ENCODE measurements at regions not wholly inside any gene's neighbourhood (a gene's known extent, or its start where the extent isn't known, plus 50 kb on each side); places are given as distances from the start of the nearest gene placed in this dataset.

DNA sequence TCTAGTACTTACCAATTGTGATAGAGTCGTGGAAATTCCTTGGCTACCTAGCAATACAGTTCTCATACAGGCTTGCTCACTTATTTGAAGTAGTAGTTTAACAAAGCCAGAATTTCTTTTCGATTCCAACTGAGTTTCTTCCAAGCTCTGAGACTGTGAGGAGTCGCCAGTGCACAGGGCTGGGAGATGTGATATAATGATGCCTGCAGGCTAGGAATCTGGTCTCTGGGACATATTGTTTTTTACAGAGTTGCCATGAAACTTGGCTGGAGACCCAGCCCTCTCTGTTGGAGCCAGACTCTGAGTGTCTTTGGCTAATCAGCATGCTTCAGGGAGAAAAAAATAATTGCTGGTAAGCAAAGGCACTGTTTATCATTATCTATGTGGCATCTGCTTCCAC is 698.8 kb upstream of the GOT2 start (continued):
- TF ChIP-seq GABPA (IDR thresholded peaks at IDR 0.05 in 1 of 2, conservative IDR thresholded peaks at IDR 0.05 in 1 of 2): no peak
- TF ChIP-seq HNF4G (IDR thresholded peaks at IDR 0.05): no peak
- TF ChIP-seq SP1 (IDR thresholded peaks at IDR 0.05): no peak
- TF ChIP-seq NR2F2 (IDR thresholded peaks at IDR 0.05): no peak
- no peak for TF ChIP-seq MAX (IDR thresholded peaks at IDR 0.05)
- no peak for TF ChIP-seq FOXA1 (IDR thresholded peaks at IDR 0.05)

DNA sequence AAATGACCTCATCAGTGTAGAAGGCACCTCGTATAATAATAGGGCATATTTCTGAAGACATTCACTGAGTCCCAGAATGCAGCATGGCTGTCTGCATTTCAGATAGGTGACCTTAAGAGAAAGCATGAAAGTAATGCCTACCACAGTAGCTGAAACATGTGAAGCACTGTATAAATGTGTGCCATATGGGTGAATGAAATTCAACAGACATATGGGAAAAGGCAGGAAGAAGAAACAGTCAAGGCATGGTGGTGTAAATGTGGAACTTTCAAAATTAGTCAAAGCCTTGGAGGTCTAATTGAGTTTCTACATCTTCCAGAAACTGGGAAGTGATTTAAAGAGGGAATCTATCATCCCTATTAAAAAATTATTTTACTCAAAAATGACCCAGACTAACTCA is 698.2 kb upstream of the GOT2 start:
- 52% methylated on average over 1 of the region's 1 CpG for WGBS
- H3K9ac ChIP-seq (ENCODE audit: low read depth in 1 of 2, low read length in 2 of 2): no peak overlapping the region

DNA sequence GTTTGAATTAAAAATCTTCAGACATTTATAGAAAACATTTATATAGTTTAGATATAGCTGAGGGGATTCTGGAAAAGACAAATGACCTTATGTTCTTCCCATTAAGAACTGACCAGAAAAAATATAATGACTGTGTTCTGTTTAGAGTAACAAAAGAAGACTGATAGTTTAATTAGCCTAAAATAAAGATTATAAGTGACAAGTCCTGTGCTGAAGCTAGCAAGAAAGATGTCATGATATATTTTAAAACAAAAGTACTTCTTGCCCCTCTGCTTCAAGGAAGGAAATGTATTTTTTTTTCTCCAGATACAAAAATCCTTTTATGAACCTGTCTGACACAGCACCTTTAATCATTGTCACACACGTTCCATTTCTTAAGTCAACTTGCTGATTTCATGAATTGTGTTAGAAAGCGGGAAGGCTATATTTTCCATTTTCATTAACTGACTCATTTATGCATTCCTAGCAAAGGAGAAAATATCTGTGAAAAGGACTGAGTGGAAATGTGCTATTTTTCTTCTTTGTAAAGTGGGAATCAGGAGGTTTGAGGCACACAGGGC is 690.7 kb upstream of the GOT2 start:
- H3K9ac ChIP-seq (ENCODE audit: low read depth in 1 of 2, low read length in 2 of 2): no peak overlapping the region
- TF ChIP-seq, protein P1, sequence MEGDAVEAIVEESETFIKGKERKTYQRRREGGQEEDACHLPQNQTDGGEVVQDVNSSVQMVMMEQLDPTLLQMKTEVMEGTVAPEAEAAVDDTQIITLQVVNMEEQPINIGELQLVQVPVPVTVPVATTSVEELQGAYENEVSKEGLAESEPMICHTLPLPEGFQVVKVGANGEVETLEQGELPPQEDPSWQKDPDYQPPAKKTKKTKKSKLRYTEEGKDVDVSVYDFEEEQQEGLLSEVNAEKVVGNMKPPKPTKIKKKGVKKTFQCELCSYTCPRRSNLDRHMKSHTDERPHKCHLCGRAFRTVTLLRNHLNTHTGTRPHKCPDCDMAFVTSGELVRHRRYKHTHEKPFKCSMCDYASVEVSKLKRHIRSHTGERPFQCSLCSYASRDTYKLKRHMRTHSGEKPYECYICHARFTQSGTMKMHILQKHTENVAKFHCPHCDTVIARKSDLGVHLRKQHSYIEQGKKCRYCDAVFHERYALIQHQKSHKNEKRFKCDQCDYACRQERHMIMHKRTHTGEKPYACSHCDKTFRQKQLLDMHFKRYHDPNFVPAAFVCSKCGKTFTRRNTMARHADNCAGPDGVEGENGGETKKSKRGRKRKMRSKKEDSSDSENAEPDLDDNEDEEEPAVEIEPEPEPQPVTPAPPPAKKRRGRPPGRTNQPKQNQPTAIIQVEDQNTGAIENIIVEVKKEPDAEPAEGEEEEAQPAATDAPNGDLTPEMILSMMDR (IDR thresholded peaks at IDR 0.05; ENCODE audit: low read depth, low read length, missing input control): no peak
- TF ChIP-seq SP1 (IDR thresholded peaks at IDR 0.05) (no peak), REST (IDR thresholded peaks at IDR 0.05) (no peak), NR2F2 (IDR thresholded peaks at IDR 0.05) (no peak), FOXA1 (IDR thresholded peaks at IDR 0.05) (no peak)
- H3K4me1 ChIP-seq (ENCODE audit: control insufficient read depth in 4 of 4, insufficient read depth in 4 of 4, low read length in 3 of 4): no peaks in the 10 kb centered on the region

More for the DNA sequence above, 698.2 kb upstream of the GOT2 start:
- H3K9me3 ChIP-seq (ENCODE audit: control insufficient read depth in 4 of 4, low read length in 3 of 4): no peaks in the 10 kb centered on the region
- H3K27ac ChIP-seq (ENCODE audit: low read depth in 1 of 2, low read length in 2 of 2): no peak overlapping the region
- H3K27me3 ChIP-seq (ENCODE audit: control insufficient read depth in 4 of 4, insufficient read depth in 4 of 4, low read length in 3 of 4): no peaks in the 10 kb centered on the region
- H3K4me1 ChIP-seq (ENCODE audit: control insufficient read depth in 4 of 4, insufficient read depth in 4 of 4, low read length in 3 of 4): no peaks in the 10 kb centered on the region
- no peak for TF ChIP-seq RXRA (IDR thresholded peaks at IDR 0.05)
- no peak for TF ChIP-seq NR2F2 (IDR thresholded peaks at IDR 0.05)
- TF ChIP-seq JUND (IDR thresholded peaks at IDR 0.05): no peak
- H3K36me3 ChIP-seq (ENCODE audit: control insufficient read depth in 4 of 4, insufficient read depth in 3 of 4, low read depth in 1 of 4, low read length in 3 of 4): no peaks in the 10 kb centered on the region
- no peak overlapping the region for H3K4me3 ChIP-seq (ENCODE audit: low read depth in 1 of 3, low read length in 3 of 3)
- no peak for DNase-seq (ENCODE audit: low spot score)

More for the DNA sequence above, 690.7 kb upstream of the GOT2 start:
- WGBS: 56% methylated on average over 2 of the region's 2 CpGs
- Histone ChIP-seq H3K36me3 (ENCODE audit: control insufficient read depth in 4 of 4, insufficient read depth in 3 of 4, low read depth in 1 of 4, low read length in 3 of 4) (no peaks in the 10 kb centered on the region), H3K27ac (ENCODE audit: low read depth in 1 of 2, low read length in 2 of 2) (no peak overlapping the region), H3K27me3 (ENCODE audit: control insufficient read depth in 4 of 4, insufficient read depth in 4 of 4, low read length in 3 of 4) (no peaks in the 10 kb centered on the region), H3K9me3 (ENCODE audit: control insufficient read depth in 4 of 4, low read length in 3 of 4) (no peaks in the 10 kb centered on the region), H3K4me3 (ENCODE audit: low read depth in 1 of 3, low read length in 3 of 3) (no peak overlapping the region)
- DNase-seq (ENCODE audit: low spot score): no peak

Measured in liver (tissue), 8 donors.